ENCODE measurements at regions not wholly inside any gene's neighbourhood (a gene's known extent, or its start where the extent isn't known, plus 50 kb on each side); places are given as distances from the start of the nearest gene placed in this dataset.

GRCh38 chr3:16715281-16715680 is 110.1 kb upstream of the DAZL start:
- BruUV-seq (replicated peaks), result no TSS peak
- Histone ChIP-seq H2AK5ac (ENCODE audit: low read depth, low read length) (no peak overlapping the region), H3K56ac (ENCODE audit: extremely low read depth, insufficient read depth, low read length) (no peak overlapping the region), H3K14ac (replicated peaks; ENCODE audit: low read depth, low read length) (no peak overlapping the region), H3K23ac (ENCODE audit: low read depth, low read length) (no peak overlapping the region), H3K18ac (ENCODE audit: low read depth, low read length) (no peak overlapping the region), H3K4me1 (ENCODE audit: control insufficient read depth, insufficient read depth, low read length) (no peaks in the 10 kb centered on the region), H3K4me3 (ENCODE audit: insufficient read depth, low read depth, low read length) (no peak overlapping the region), H4K5ac (ENCODE audit: low read depth, low read length) (no peak overlapping the region), H2BK15ac (ENCODE audit: low read depth, low read length) (no peak overlapping the region), H3K9me1 (ENCODE audit: insufficient read depth, low read length) (no peaks in the 10 kb centered on the region), H4K20me1 (ENCODE audit: insufficient read depth, low read length) (no peaks in the 10 kb centered on the region), H3K27ac (ENCODE audit: insufficient read depth, low read length) (no peak overlapping the region), H3K4ac (ENCODE audit: low read depth, low read length) (no peak overlapping the region), H2AK9ac (replicated peaks; ENCODE audit: low read depth, low read length, poor library complexity) (no peak overlapping the region), H3K9me3 (ENCODE audit: control insufficient read depth, insufficient read depth, low read length) (no peaks in the 10 kb centered on the region), H2BK20ac (ENCODE audit: low read depth, low read length) (no peak overlapping the region), H2BK5ac (ENCODE audit: low read depth, low read length, poor library complexity, severe bottlenecking) (no peak overlapping the region), H3K79me1 (ENCODE audit: low read depth in 1 of 2, low read length in 2 of 2) (no peaks in the 10 kb centered on the region), H2AFZ (replicated peaks; ENCODE audit: low read length, poor library complexity) (no peak overlapping the region), H3K27me3 (ENCODE audit: control insufficient read depth, insufficient read depth, low read length) (no peaks in the 10 kb centered on the region; the same call in 1 of the 2 replicates), H4K91ac (ENCODE audit: insufficient read depth, low read depth, low read length) (no peak overlapping the region), H2BK120ac (ENCODE audit: low read depth, low read length) (no peak overlapping the region), H4K8ac (ENCODE audit: low read depth in 2 of 2, low read length in 2 of 2) (no peak overlapping the region), H3K9ac (ENCODE audit: low read depth, low read length) (no peak overlapping the region), H3K4me2 (ENCODE audit: low read depth, low read length) (no peak overlapping the region), H3K36me3 (ENCODE audit: control insufficient read depth, insufficient read depth, low read length) (no peaks in the 10 kb centered on the region)
- 80% methylated on average over 1 of the region's 4 CpGs; no CpG with 5 or more reads in 1 of the 2 experiments for WGBS, 2 experiments (ENCODE audit: extremely low coverage in 2 of 2, insufficient read length in 1 of 2)
- CTCF ChIA-PET, result no interaction called here
- no peak for DNase-seq
- POLR2A ChIA-PET (ENCODE audit: unreplicated experiment), result no interaction called here
- dilution Hi-C loops (cut with HindIII; ENCODE audit: low sequenced_read_pairs, unreplicated experiment) (no loop called here), in situ Hi-C loops (cut with MboI; ENCODE audit: low sequenced_read_pairs) (no loop called here), intact Hi-C loops (cut with micrococcal nuclease) (no loop called here)
- no peak for ATAC-seq (ENCODE audit: low read depth)
- TF ChIP-seq RCOR1 (IDR thresholded peaks at IDR 0.05; ENCODE audit: insufficient replicate concordance, low read length), result no peak

All from IMR-90 (cell line).